Activated T-helper 2 cell treated with anti-CD3 and anti-CD28 coated beads, Interferon-gamma antibody, Interleukin-2, Interleukin-4, amounts not matched to agents 10 μg/mL and 5 μg/mL and 100 μg/mL, durations not matched to agents 14 hours and 24 hours and 36 hours (primary cell): ENCODE measurements at regions not wholly inside any gene's neighbourhood (a gene's known extent, or its start where the extent isn't known, plus 50 kb on each side); places are given as distances from the start of the nearest gene placed in this dataset.

Source experiments
- DNase-seq: peaks from one replicate; pipeline ENCODE4 v3.0.0; 2021; ENCODE audit warnings: low spot score
- H3K27ac Mint-ChIP-seq: one replicate; pipeline ENCODE4 v1.8.0; 2021; ENCODE audit warnings: mixed read lengths
- H3K27me3 Mint-ChIP-seq: one replicate; pipeline ENCODE4 v1.8.0; 2021; ENCODE audit warnings: low read depth, mixed read lengths
- H3K36me3 Mint-ChIP-seq: one replicate; pipeline ENCODE4 v1.8.0; 2021; ENCODE audit warnings: low read depth, mixed read lengths
- H3K4me1 Mint-ChIP-seq: one replicate; pipeline ENCODE4 v1.8.0; 2021; ENCODE audit warnings: low read depth, mixed read lengths
- H3K4me3 Mint-ChIP-seq: one replicate; pipeline ENCODE4 v1.8.0; 2021; ENCODE audit warnings: low read depth, mild to moderate bottlenecking, moderate library complexity, mixed read lengths
- H3K9me3 Mint-ChIP-seq: one replicate; pipeline ENCODE4 v1.8.0; 2021; ENCODE audit warnings: mixed read lengths
- intact Hi-C: fragments of 100-400 bp; cut with micrococcal nuclease; formaldehyde crosslinking; loops from one replicate; pipeline ENCODE4 v1.15.1; 2023

GRCh38 chr3:13207578-13207922, 134.3 kb upstream of the IQSEC1 start:
- intact Hi-C loops: no loop called here
- H3K36me3 Mint-ChIP-seq: no peaks in the 10 kb centered on the region
- H3K27me3 Mint-ChIP-seq: peaks cover 26% of the 10 kb centered on the region
- DNase-seq: no peak
- no peaks in the 10 kb centered on the region for H3K4me1 Mint-ChIP-seq
- no peaks in the 10 kb centered on the region for H3K9me3 Mint-ChIP-seq
- no peak overlapping the region for H3K27ac Mint-ChIP-seq
- H3K4me3 Mint-ChIP-seq: no peak overlapping the region

GRCh38 chr3:13206799-13207577, 133.8 kb upstream of the IQSEC1 start:
- Mint-ChIP-seq H3K36me3 (no peaks in the 10 kb centered on the region), H3K27me3 (peaks cover 30% of the 10 kb centered on the region), H3K4me3 (no peak overlapping the region), H3K27ac (no peak overlapping the region), H3K9me3 (no peaks in the 10 kb centered on the region), H3K4me1 (no peaks in the 10 kb centered on the region)
- intact Hi-C loops: no loop called here
- no peak for DNase-seq

- peaks cover 32% of the 10 kb centered on the region for H3K27me3 Mint-ChIP-seq
- no peak overlapping the region for H3K27ac Mint-ChIP-seq
- no peaks in the 10 kb centered on the region for H3K36me3 Mint-ChIP-seq
- intact Hi-C loops: no loop called here
- H3K9me3 Mint-ChIP-seq: no peaks in the 10 kb centered on the region
- DNase-seq: no peak
- no peak overlapping the region for H3K4me3 Mint-ChIP-seq
- no peaks in the 10 kb centered on the region for H3K4me1 Mint-ChIP-seq
These were observed 132.4 kb upstream of the IQSEC1 start for GRCh38 chr3:13205567-13206143.

GRCh38 chr3:13204177-13204581, 130.9 kb upstream of the IQSEC1 start:
- no peaks in the 10 kb centered on the region for H3K9me3 Mint-ChIP-seq
- no peak overlapping the region for H3K27ac Mint-ChIP-seq
- H3K27me3 Mint-ChIP-seq: peaks cover 35% of the 10 kb centered on the region
- H3K36me3 Mint-ChIP-seq: no peaks in the 10 kb centered on the region
- H3K4me1 Mint-ChIP-seq: no peaks in the 10 kb centered on the region
- H3K4me3 Mint-ChIP-seq: no peak overlapping the region
- intact Hi-C loops: no loop called here
- no peak for DNase-seq

- intact Hi-C loops: no loop called here
- Mint-ChIP-seq H3K4me3 (no peak overlapping the region), H3K4me1 (no peaks in the 10 kb centered on the region)
These were observed 130.4 kb upstream of the IQSEC1 start for GRCh38 chr3:13203398-13204176.

GRCh38 chr3:13202744-13203397, 129.6 kb upstream of the IQSEC1 start:
- peaks cover 35% of the 10 kb centered on the region for H3K27me3 Mint-ChIP-seq

More at GRCh38 chr3:13203398-13204176, 130.4 kb upstream of the IQSEC1 start:
- Mint-ChIP-seq H3K36me3 (no peaks in the 10 kb centered on the region), H3K27me3 (peaks cover 35% of the 10 kb centered on the region), H3K27ac (no peak overlapping the region), H3K9me3 (no peaks in the 10 kb centered on the region)
- no peak for DNase-seq

GRCh38 chr3:13201851-13202250, 128.6 kb upstream of the IQSEC1 start:
- intact Hi-C loops: no loop called here
- no peak overlapping the region for H3K27ac Mint-ChIP-seq
- peaks cover 35% of the 10 kb centered on the region for H3K27me3 Mint-ChIP-seq
- no peaks in the 10 kb centered on the region for H3K36me3 Mint-ChIP-seq
- no peak overlapping the region for H3K4me3 Mint-ChIP-seq
- H3K4me1 Mint-ChIP-seq: no peaks in the 10 kb centered on the region
- H3K9me3 Mint-ChIP-seq: no peaks in the 10 kb centered on the region
- no peak for DNase-seq

More at GRCh38 chr3:13202744-13203397, 129.6 kb upstream of the IQSEC1 start:
- no peak for DNase-seq
- H3K27ac Mint-ChIP-seq: no peak overlapping the region
- no peaks in the 10 kb centered on the region for H3K4me1 Mint-ChIP-seq
- H3K36me3 Mint-ChIP-seq: no peaks in the 10 kb centered on the region
- intact Hi-C loops: no loop called here
- no peaks in the 10 kb centered on the region for H3K9me3 Mint-ChIP-seq
- H3K4me3 Mint-ChIP-seq: no peak overlapping the region

- H3K9me3 Mint-ChIP-seq: no peaks in the 10 kb centered on the region
- no peak overlapping the region for H3K27ac Mint-ChIP-seq
- DNase-seq: no peak
- H3K4me3 Mint-ChIP-seq: no peak overlapping the region
- peaks cover 30% of the 10 kb centered on the region for H3K27me3 Mint-ChIP-seq
- intact Hi-C loops: no loop called here
- H3K36me3 Mint-ChIP-seq: no peaks in the 10 kb centered on the region
- no peaks in the 10 kb centered on the region for H3K4me1 Mint-ChIP-seq
These were observed 127.7 kb upstream of the IQSEC1 start for GRCh38 chr3:13200946-13201345.

- DNase-seq: no peak
- H3K4me1 Mint-ChIP-seq: no peaks in the 10 kb centered on the region
- intact Hi-C loops: no loop called here
- H3K9me3 Mint-ChIP-seq: no peaks in the 10 kb centered on the region
- H3K27me3 Mint-ChIP-seq: peaks cover 28% of the 10 kb centered on the region
- H3K36me3 Mint-ChIP-seq: no peaks in the 10 kb centered on the region
- no peak overlapping the region for H3K4me3 Mint-ChIP-seq
- no peak overlapping the region for H3K27ac Mint-ChIP-seq
These were observed 127.2 kb upstream of the IQSEC1 start for GRCh38 chr3:13200465-13200864.

GRCh38 chr3:13199899-13200451, 126.7 kb upstream of the IQSEC1 start:
- no peaks in the 10 kb centered on the region for H3K36me3 Mint-ChIP-seq
- no peaks in the 10 kb centered on the region for H3K4me1 Mint-ChIP-seq
- no peak for DNase-seq
- no peak overlapping the region for H3K4me3 Mint-ChIP-seq
- intact Hi-C loops: no loop called here
- H3K9me3 Mint-ChIP-seq: no peaks in the 10 kb centered on the region
- peaks cover 23% of the 10 kb centered on the region for H3K27me3 Mint-ChIP-seq
- H3K27ac Mint-ChIP-seq: no peak overlapping the region

GRCh38 chr3:13199006-13199776, 126.0 kb upstream of the IQSEC1 start:
- Mint-ChIP-seq H3K27ac (no peak overlapping the region), H3K36me3 (no peaks in the 10 kb centered on the region), H3K4me1 (no peaks in the 10 kb centered on the region), H3K27me3 (peaks cover 20% of the 10 kb centered on the region), H3K4me3 (no peak overlapping the region), H3K9me3 (no peaks in the 10 kb centered on the region)
- no peak for DNase-seq
- intact Hi-C loops: no loop called here

- no peak for DNase-seq
- intact Hi-C loops: no loop called here
- Mint-ChIP-seq H3K27me3 (peaks cover 19% of the 10 kb centered on the region), H3K36me3 (no peaks in the 10 kb centered on the region), H3K9me3 (no peaks in the 10 kb centered on the region), H3K4me3 (no peak overlapping the region), H3K4me1 (no peaks in the 10 kb centered on the region), H3K27ac (no peak overlapping the region)
These were observed 125.1 kb upstream of the IQSEC1 start for GRCh38 chr3:13198264-13198879.
